ENCODE measurements at regions not wholly inside any gene's neighbourhood (a gene's known extent, or its start where the extent isn't known, plus 50 kb on each side); places are given as distances from the start of the nearest gene placed in this dataset.
"Not testable (repeated sequence)": the region's sequence is repeated elsewhere in the genome, so short reads cannot be mapped to it uniquely, and the experiment has no call there.

- DNase-seq = no peak
Measured at GRCh38 chr6:84862843-84863242, 98.4 kb upstream of the TBX18 start.

DNA sequence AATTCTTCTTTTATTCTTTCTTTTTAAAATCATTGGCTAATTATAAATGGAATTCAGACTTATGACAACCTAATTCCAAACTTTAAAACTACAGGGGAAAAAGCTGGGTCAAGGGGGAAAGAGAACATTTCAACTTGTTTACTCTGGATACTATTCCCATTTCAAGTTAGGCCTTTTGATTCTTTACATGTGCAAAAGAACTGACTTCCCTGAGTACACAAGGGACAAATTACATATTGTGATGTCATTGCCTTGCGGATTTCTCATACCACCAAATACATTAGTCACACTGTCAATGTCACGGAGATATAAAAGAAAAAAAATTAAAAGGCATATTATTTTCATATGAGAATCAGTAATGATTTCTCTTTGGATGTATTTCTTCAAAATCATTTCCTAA is 96.5 kb upstream of the TBX18 start:
- DNase-seq = no peak

DNA sequence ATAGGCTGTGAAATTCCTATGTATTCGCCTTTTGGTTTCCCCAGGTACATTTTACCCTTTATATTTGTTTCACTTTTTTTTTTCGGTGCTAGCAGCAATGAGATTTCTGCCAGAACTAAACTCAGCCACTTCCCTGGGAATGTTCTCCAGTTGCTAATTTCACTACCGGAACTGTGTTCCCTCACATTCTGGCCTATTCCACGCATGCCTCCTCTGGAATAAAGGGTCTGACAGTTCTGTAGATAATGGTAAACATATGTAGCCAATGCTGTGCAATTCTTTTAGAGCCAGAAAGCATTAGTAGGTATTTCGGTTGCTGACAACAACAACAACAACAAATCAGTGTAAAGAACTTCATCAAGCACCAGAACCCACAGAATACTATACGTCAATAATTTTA is 96.1 kb upstream of the TBX18 start:
- DNase-seq = no peak

DNA sequence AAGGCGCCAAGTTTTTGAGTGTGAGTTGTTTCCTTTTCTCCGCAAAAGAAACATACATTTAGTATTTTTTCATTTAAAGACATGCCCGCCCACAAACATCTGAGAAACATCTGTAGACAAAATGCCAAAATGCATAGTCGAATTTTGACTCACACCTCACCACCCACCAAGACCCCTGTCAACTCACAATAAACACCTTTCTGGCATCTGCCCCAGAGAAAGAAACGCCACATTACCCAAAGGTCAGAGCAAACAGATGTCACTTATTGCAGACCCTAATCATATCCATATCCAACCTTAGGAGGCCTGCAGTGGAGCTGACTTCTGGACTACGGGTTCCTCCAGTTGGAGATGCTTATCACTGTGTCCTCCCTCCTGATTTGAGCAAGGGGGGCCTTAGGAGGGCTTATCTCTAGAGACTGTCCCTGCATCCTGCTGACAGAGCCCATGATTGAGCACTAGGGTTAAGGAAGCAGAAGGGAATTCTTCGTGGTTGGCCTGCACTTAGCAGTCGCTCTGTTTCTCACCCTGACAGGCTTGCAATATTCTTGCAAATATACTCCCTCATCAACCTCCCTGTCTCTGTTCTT is 90.5 kb upstream of the TBX18 start:
- no peak for DNase-seq

GRCh38 chr6:84853901-84854300 is 89.5 kb upstream of the TBX18 start:
- no peak for DNase-seq

GRCh38 chr6:84848960-84849359 is 84.6 kb upstream of the TBX18 start:
- DNase-seq = no peak

GRCh38 chr6:84847390-84848160 is 83.2 kb upstream of the TBX18 start:
- DNase-seq = no peak

GRCh38 chr6:84842525-84843166 is 78.2 kb upstream of the TBX18 start:
- no peak for DNase-seq

GRCh38 chr6:84837068-84837866 is 72.9 kb upstream of the TBX18 start:
- not testable (repeated sequence) for DNase-seq

DNA sequence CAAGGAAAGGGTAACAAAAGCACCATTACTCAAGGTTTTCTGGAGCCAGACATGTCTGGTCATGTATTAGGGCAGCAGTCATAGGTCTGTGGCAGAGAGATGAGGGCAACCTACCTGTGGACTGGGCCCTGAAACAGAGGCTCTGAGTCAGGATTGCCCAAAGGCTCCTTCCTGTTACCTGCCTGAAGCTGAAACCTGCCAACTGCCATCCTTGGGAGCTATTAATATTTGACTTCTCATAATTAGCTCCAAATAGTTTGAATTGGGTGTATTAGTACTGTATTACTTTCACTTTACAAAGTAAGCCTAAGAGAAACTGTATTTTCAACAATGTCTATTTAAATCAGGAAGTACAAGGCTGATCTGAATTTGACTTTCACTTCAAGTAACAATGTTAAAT is 72.0 kb upstream of the TBX18 start:
- DNase-seq = no peak

DNA sequence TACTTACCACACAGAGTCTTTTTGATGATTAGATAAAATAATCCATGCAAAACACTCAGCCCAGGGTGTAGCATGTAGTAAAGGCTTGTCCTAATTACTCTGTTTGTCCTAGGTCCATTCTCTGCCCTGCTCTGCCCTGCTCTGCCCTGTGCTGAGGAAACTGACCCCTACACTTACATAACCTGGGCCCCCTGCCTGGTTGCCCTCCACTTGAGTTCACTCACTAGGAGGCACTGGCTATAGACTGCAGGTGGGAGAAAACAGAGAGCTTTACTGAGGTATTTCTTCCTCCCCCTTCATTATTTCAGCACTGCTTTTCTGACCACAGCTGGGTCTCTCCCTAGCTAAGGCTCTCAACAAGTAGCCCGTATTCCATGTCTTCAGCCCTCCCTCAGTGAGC is 70.9 kb upstream of the TBX18 start:
- DNase-seq = no peak

GRCh38 chr6:84831924-84832323 is 67.5 kb upstream of the TBX18 start:
- not testable (repeated sequence) for DNase-seq

GRCh38 chr6:84825461-84825860 is 61.1 kb upstream of the TBX18 start:
- DNase-seq = no peak

- DNase-seq = not testable (repeated sequence)
Measured at GRCh38 chr6:84821314-84821713, 56.9 kb upstream of the TBX18 start.

- DNase-seq = no peak
Measured at GRCh38 chr6:84816741-84817140, 52.3 kb upstream of the TBX18 start.

DNA sequence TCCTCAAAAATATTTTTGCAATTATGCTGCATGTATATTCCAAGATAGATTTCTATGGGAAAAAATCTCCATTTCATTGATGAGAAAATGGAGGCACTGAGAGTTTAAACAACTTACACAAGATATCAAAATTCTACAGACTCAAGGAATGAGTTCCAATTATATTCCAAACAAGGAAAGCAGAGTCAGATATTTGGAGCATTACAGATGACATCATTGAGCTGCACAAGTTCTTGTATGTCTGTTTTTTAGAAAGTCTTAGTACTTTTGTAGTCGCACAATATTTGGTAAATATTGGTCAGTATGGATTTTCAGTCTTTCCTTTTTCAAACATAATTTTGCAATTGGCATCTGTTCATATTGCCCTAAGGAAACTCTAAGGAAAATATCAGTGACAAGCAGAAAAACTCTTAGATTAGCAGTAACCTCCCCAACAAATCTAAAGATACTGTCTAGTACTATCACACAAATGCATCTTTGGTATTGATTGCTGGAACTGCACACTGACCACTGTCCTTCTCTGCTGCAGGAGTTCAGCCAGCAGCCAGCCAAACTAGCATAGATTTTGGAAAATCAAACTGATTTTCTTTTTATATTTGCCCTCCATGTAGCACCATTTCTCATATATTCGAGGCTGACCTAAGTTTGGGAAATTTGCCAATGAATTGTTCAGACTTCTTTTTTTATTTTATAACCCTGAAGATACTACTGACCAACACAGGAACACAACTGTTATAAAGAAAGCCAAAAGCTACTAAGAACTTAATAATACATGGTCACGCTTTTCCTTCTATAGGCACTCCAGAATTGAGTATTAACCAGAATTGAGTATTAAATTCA is 51.7 kb upstream of the TBX18 start:
- no peak for DNase-seq

Data from NCI-H2081 treated with DMSO at 0.1 percent for 48 hours (cell line).